SK-N-SH (cell line): ENCODE measurements at regions not wholly inside any gene's neighbourhood (a gene's known extent, or its start where the extent isn't known, plus 50 kb on each side); places are given as distances from the start of the nearest gene placed in this dataset.

Experiments used
- CTCF ChIA-PET: fragments of 300-600, 350-600 bp; formaldehyde crosslinking; extraction: SDS; loops from one replicate; lab custom pipeline; 2021; lab: Yijun Ruan, JAX
- POLR2A ChIA-PET: fragments of 350-600 bp; sonication (Branson Sonifier 250); formaldehyde crosslinking; extraction: SDS; loops from one replicate; lab custom pipeline; 2020; ENCODE audit warnings: antibody characterized with exemption, inconsistent platforms; lab: Yijun Ruan, JAX
- DNase-seq: peaks from one replicate; pipeline ENCODE4 v3.0.0; 2012
- H2AFZ ChIP-seq: fragments of 200-600 bp; sonication (generic); 2 replicates; pipeline ENCODE4 v1.8.1; 2016; ENCODE audit warnings: antibody characterized with exemption, mild to moderate bottlenecking, low read depth
- H3F3A ChIP-seq: fragments of 200-600 bp; sonication (generic); replicated peaks from 2 replicates; pipeline ENCODE3; 2016; ENCODE audit warnings: antibody characterized with exemption, mild to moderate bottlenecking; ENCODE audit not compliant: insufficient read depth
- H3K27ac ChIP-seq, 2 experiments: fragments of 200-500 bp in 1 of 2; fragments of 200-600 bp in 1 of 2; sonication (Bioruptor generic) in 1 of 2; sonication (generic), shearing (Covaris generic) in 1 of 2; 2 replicates each; pipeline versions ENCODE4 v1.5.1 to v1.6.1; 2014 to 2016; ENCODE audit warnings: low read depth in 2 of 2, inconsistent platforms in 1 of 2, low read length in 1 of 2, mild to moderate bottlenecking in 1 of 2, mixed read lengths in 1 of 2
- H3K27me3 ChIP-seq: fragments of 200-600 bp; sonication (generic), shearing (Covaris generic); 2 replicates; pipeline ENCODE4 v1.6.1; 2016; ENCODE audit warnings: mixed run types; ENCODE audit not compliant: insufficient read depth
- H3K36me3 ChIP-seq, 2 experiments: fragments of 200-500 bp in 1 of 2; fragments of 200-600 bp in 1 of 2; sonication (Bioruptor generic) in 1 of 2; sonication (generic) in 1 of 2; replicated peaks in 1 of 2; 2 replicates each; pipeline versions ENCODE3 to v1.5.1; 2014 to 2016; ENCODE audit warnings: low read length in 1 of 2, mild to moderate bottlenecking in 1 of 2; ENCODE audit not compliant: insufficient read depth in 2 of 2, control insufficient read depth in 1 of 2
- H3K4me1 ChIP-seq, 2 experiments: fragments of 200-500 bp in 1 of 2; fragments of 200-600 bp in 1 of 2; sonication (Bioruptor generic) in 1 of 2; sonication (generic), shearing (Covaris generic) in 1 of 2; 2 replicates each; pipeline versions ENCODE4 v1.5.1 to v1.6.1; 2014 to 2016; ENCODE audit warnings: low read depth in 1 of 2, low read length in 1 of 2, mixed run types in 1 of 2; ENCODE audit not compliant: insufficient read depth in 2 of 2, control insufficient read depth in 1 of 2
- H3K4me2 ChIP-seq: fragments of 200-600 bp; sonication (generic), shearing (Covaris generic); 2 replicates; pipeline ENCODE4 v1.6.1; 2017; ENCODE audit warnings: mixed run types
- H3K4me3 ChIP-seq, 2 experiments: fragments of 200-500 bp in 1 of 2; fragments of 200-600 bp in 1 of 2; sonication (Bioruptor generic) in 1 of 2; sonication (generic), shearing (Covaris generic) in 1 of 2; 2 replicates each; pipeline versions ENCODE4 v1.5.1 to v1.8.1; 2014 to 2016; ENCODE audit warnings: low read depth in 2 of 2, inconsistent platforms in 1 of 2, low read length in 1 of 2, mild to moderate bottlenecking in 1 of 2, mixed read lengths in 1 of 2, moderate library complexity in 1 of 2
- H3K79me2 ChIP-seq: fragments of 200-600 bp; sonication (generic); 2 replicates; pipeline ENCODE4 v1.8.1; 2017; ENCODE audit warnings: mild to moderate bottlenecking; ENCODE audit not compliant: insufficient read depth
- H3K9ac ChIP-seq: fragments of 200-600 bp; sonication (generic); 2 replicates; pipeline ENCODE4 v1.6.1; 2017; ENCODE audit warnings: mixed run types
- H3K9me2 ChIP-seq: fragments of 200-600 bp; sonication (generic); 2 replicates; pipeline ENCODE4 v1.6.1; 2017; ENCODE audit warnings: mixed run types
- H3K9me3 ChIP-seq: fragments of 200-600 bp; sonication (generic); 2 replicates; pipeline ENCODE4 v1.6.1; 2017; ENCODE audit warnings: mixed run types, mild to moderate bottlenecking, moderate library complexity
- H4K20me1 ChIP-seq: fragments of 200-600 bp; sonication (generic); 2 replicates; pipeline ENCODE4 v1.6.1; 2017; ENCODE audit warnings: mild to moderate bottlenecking, mixed run types; ENCODE audit not compliant: insufficient read depth
- ELF1 ChIP-seq: IDR thresholded peaks from 2 replicates; pipeline ENCODE4 v1.4.0; 2012
- FOSL2 ChIP-seq: IDR thresholded peaks from 2 replicates; pipeline ENCODE4 v1.4.0; 2012; ENCODE audit warnings: low read depth, mild to moderate bottlenecking, moderate library complexity, borderline replicate concordance
- GATA2 ChIP-seq: sonication (generic); formaldehyde crosslinking; IDR thresholded peaks from 2 replicates; pipeline ENCODE4 v1.5.0; 2020; ENCODE audit warnings: mild to moderate bottlenecking, missing genetic modification reagents
- MEF2A ChIP-seq: IDR thresholded peaks from 2 replicates; pipeline ENCODE4 v1.4.0; 2012; ENCODE audit warnings: low read depth, borderline replicate concordance
- POLR2AphosphoS5 ChIP-seq: IDR thresholded peaks from 2 replicates; pipeline ENCODE4 v1.6.1; 2012; ENCODE audit warnings: low read depth, low read length
- RCOR1 ChIP-seq: fragments of 150-350 bp; IDR thresholded peaks from 2 replicates; pipeline ENCODE4 v1.6.1; 2017; ENCODE audit warnings: antibody characterized with exemption, low read length
- RFX5 ChIP-seq: IDR thresholded peaks from 2 replicates; pipeline ENCODE4 v1.6.1; 2012; ENCODE audit warnings: mild to moderate bottlenecking, improper control_type of control experiment, low read length
- SMC3 ChIP-seq: IDR thresholded peaks from 2 replicates; pipeline ENCODE4 v1.6.1; 2012; ENCODE audit warnings: low read depth, low read length, improper control_type of control experiment
- TAF1 ChIP-seq: IDR thresholded peaks from 2 replicates; pipeline ENCODE4 v1.6.1; 2012; ENCODE audit warnings: low read depth, mild to moderate bottlenecking, low read length, moderate library complexity, borderline replicate concordance
- TCF12 ChIP-seq: IDR thresholded peaks from 2 replicates; pipeline ENCODE4 v1.4.0; 2012
- USF1 ChIP-seq: IDR thresholded peaks from 2 replicates; pipeline ENCODE4 v1.4.0; 2012; ENCODE audit warnings: low read depth, borderline replicate concordance
- WGBS: methylation state at CpG from one replicate; pipeline ENCODE4 v1.1.6; 2017; ENCODE audit warnings: low lambda C conversion rate; 5-methylcytosine and 5-hydroxymethylcytosine counted together
- TF ChIP-seq, protein P1 (sequence below): fragments of 200-600 bp; sonication (generic); IDR thresholded peaks from 2 replicates; pipeline ENCODE4 v1.6.1; 2017; ENCODE audit warnings: antibody characterized with exemption, mild to moderate bottlenecking, moderate library complexity
- TF ChIP-seq, protein P2 (sequence below): IDR thresholded peaks from 2 replicates; pipeline ENCODE4; 2012

GRCh38 chr3:87423336-87423735, 147.0 kb upstream of the POU1F1 start:
- DNase-seq = no peak
- CTCF ChIA-PET = interaction anchor here (1.0 kb wide), 1 partner anchor 19 kb away, joined by 3 read pairs; no protein-coding TSS in a partner anchor
- H3K4me2 ChIP-seq = no peak overlapping the region
- no peak overlapping the region for H2AFZ ChIP-seq
- no peaks in the 10 kb centered on the region for H3K79me2 ChIP-seq
- no peaks in the 10 kb centered on the region for H3K4me1 ChIP-seq
- 20% methylated on average over 2 of the region's 2 CpGs for WGBS
- no peaks in the 10 kb centered on the region for H3K36me3 ChIP-seq
- no peaks in the 10 kb centered on the region for H3F3A ChIP-seq
- no peaks in the 10 kb centered on the region for H3K9me2 ChIP-seq
- H3K27me3 ChIP-seq = peaks cover 6% of the 10 kb centered on the region; the same call in 1 of the 2 replicates
- H3K27ac ChIP-seq = no peak overlapping the region
- H3K9ac ChIP-seq = no peak overlapping the region
- no peak overlapping the region for H3K4me3 ChIP-seq
- H4K20me1 ChIP-seq = no peaks in the 10 kb centered on the region
- TF ChIP-seq, protein P1, sequence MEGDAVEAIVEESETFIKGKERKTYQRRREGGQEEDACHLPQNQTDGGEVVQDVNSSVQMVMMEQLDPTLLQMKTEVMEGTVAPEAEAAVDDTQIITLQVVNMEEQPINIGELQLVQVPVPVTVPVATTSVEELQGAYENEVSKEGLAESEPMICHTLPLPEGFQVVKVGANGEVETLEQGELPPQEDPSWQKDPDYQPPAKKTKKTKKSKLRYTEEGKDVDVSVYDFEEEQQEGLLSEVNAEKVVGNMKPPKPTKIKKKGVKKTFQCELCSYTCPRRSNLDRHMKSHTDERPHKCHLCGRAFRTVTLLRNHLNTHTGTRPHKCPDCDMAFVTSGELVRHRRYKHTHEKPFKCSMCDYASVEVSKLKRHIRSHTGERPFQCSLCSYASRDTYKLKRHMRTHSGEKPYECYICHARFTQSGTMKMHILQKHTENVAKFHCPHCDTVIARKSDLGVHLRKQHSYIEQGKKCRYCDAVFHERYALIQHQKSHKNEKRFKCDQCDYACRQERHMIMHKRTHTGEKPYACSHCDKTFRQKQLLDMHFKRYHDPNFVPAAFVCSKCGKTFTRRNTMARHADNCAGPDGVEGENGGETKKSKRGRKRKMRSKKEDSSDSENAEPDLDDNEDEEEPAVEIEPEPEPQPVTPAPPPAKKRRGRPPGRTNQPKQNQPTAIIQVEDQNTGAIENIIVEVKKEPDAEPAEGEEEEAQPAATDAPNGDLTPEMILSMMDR = no peak
- TF ChIP-seq USF1 (no peak), TAF1 (no peak), MEF2A (no peak), TCF12 (no peak), FOSL2 (no peak)
- TF ChIP-seq, protein P2, sequence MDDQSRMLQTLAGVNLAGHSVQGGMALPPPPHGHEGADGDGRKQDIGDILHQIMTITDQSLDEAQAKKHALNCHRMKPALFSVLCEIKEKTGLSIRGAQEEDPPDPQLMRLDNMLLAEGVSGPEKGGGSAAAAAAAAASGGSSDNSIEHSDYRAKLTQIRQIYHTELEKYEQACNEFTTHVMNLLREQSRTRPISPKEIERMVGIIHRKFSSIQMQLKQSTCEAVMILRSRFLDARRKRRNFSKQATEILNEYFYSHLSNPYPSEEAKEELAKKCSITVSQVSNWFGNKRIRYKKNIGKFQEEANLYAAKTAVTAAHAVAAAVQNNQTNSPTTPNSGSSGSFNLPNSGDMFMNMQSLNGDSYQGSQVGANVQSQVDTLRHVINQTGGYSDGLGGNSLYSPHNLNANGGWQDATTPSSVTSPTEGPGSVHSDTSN = no peak
- H3K9me3 ChIP-seq = no peaks in the 10 kb centered on the region
- POLR2A ChIA-PET = no interaction called here

DNA sequence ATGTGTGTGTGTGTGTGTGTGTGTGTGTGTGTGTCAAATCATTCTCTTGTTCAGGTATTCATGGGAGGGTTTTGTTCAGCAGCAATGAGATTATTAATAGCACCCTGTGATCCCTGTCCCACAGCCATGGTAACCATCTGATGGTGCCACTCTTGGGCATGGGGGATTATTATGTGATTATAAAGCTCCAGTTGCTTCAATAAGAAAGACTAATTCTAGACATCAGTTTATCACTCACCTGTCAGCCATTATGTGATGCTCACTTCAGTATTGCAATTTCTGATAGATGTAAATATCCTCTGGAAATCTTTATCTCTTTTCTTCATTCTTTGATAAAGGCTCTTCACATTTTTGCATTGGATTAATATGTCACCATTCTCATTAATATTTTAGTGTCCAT, 145.9 kb upstream of the POU1F1 start:
- peaks cover 6% of the 10 kb centered on the region; the same call in 1 of the 2 replicates for H3K27me3 ChIP-seq
- no peaks in the 10 kb centered on the region for H4K20me1 ChIP-seq
- no peaks in the 10 kb centered on the region for H3K9me2 ChIP-seq
- no peaks in the 10 kb centered on the region for H3K79me2 ChIP-seq
- POLR2A ChIA-PET = no interaction called here
- TF ChIP-seq RCOR1 = no peak
- no peak for TF ChIP-seq POLR2AphosphoS5
- TF ChIP-seq RFX5 = no peak
- no peak for TF ChIP-seq GATA2 (CRISPR knock-in tag)
- no peak for TF ChIP-seq SMC3
- no peak for TF ChIP-seq ELF1
- TF ChIP-seq, all 33 proteins: peak for 0
- no peak for DNase-seq
- Histone ChIP-seq H2AFZ (no peak overlapping the region), H3K36me3 (no peaks in the 10 kb centered on the region), H3K27ac (no peak overlapping the region), H3K4me2 (no peak overlapping the region), H3K9ac (no peak overlapping the region), H3F3A (no peaks in the 10 kb centered on the region), H3K4me1 (no peaks in the 10 kb centered on the region), H3K4me3 (no peak overlapping the region), H3K9me3 (no peaks in the 10 kb centered on the region)
- CTCF ChIA-PET = interaction anchor here (1.0 kb wide), 1 partner anchor 20 kb away, joined by 3 read pairs; no protein-coding TSS in a partner anchor
